GM12873 (cell line): ENCODE measurements at regions not wholly inside any gene's neighbourhood (a gene's known extent, or its start where the extent isn't known, plus 50 kb on each side); places are given as distances from the start of the nearest gene placed in this dataset.

Experiments used
- TF ChIP-seq, protein P1 (sequence below): IDR thresholded peaks from 2 replicates; pipeline ENCODE4 v1.5.1; 2012; ENCODE audit warnings: low read depth, mild to moderate bottlenecking, moderate library complexity, low read length, control low read depth; ENCODE audit not compliant: insufficient read depth; ENCODE audit errors: missing control alignments

DNA sequence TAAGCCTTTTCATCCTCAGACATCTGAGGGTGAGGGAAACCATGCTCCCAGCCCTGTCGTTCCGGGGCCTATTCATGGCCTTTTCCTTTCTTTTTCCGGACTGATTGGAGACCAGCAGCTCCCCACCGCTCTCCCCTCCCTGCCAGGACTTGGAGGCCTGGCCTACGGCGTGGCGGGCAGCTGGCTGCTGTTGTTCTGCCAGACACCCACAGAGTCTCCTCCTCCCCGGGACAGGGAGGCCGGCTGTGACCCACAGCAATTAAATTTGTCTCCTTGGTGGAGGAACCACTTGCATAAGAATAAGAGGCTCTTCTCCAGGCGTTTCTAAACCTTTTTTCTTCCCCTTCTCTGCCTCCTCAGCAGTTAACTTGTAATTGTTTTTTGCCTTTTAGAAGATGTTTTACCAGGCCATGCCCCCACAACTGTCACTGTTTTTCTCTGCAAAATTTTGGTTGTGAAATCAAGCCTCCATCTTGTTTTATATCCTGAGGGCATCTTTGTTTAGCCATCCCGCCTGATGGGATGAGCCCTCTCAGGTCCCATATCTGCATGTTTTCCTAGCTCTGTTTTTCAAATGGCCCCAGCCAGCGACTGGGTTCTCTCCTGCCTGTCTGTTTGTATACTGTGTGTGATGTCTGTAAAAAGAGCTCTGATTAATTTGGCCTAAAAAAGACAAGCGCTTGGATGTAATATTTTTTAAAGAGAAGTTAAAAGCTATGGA is 1060.0 kb upstream of the DDX18 start:
- TF ChIP-seq, protein P1, sequence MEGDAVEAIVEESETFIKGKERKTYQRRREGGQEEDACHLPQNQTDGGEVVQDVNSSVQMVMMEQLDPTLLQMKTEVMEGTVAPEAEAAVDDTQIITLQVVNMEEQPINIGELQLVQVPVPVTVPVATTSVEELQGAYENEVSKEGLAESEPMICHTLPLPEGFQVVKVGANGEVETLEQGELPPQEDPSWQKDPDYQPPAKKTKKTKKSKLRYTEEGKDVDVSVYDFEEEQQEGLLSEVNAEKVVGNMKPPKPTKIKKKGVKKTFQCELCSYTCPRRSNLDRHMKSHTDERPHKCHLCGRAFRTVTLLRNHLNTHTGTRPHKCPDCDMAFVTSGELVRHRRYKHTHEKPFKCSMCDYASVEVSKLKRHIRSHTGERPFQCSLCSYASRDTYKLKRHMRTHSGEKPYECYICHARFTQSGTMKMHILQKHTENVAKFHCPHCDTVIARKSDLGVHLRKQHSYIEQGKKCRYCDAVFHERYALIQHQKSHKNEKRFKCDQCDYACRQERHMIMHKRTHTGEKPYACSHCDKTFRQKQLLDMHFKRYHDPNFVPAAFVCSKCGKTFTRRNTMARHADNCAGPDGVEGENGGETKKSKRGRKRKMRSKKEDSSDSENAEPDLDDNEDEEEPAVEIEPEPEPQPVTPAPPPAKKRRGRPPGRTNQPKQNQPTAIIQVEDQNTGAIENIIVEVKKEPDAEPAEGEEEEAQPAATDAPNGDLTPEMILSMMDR, result no peak

DNA sequence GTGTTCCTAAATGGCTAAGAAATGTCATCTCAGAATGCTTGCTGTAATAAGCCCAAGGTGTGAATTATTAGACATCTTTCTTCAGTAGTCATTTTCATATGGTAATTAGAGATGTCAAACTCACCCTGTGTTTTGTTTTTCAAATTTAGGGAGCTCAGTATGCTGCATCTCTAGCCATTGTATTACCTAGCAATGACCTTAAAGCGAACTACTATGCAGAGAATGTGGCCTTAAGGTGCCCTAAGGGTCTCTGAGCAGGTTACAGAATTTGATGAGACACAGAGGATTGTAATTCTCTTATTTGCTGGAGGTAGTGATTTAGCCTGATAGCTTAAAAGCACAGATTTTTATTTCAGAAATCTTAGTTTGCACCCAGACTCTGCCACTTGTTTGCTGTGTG is 1052.6 kb upstream of the DDX18 start:
- TF ChIP-seq, protein P1, result no peak

DNA sequence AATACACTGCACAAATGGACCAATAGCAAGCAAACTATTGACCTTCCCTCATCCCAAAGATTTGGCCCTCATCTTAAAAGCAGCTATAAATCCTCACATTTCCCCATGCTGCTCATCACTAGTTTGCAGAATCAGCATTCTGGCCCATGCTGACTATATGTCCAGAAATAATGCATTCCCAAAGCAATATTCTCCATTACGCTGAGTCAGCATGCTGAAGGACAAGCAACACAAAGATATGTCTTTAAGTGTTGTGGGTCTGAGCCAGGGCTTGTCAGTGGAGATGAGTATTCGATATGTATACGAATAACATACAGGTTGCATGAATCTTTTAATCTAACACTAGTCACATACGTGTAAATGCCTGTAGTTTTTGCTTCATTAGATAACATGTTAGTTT is 1045.0 kb upstream of the DDX18 start:
- TF ChIP-seq, protein P1, result no peak

DNA sequence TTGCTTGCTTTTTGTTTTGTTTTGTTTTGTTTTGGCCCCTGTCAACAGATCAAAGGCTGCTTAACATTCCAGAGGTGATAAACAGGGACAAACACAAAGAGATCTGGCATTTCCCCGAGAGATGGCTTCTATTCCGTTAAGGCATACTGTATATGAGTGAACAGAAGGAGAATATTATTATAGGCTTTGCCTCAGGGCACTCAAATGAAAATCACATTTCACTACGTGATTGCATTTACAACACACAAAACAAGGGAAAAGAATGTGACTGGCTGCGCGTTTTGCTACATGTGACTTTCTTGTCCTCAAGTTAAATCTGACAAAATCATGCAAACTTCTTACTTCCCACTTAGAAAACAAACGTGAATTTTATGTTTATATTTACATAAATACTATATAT is 1037.9 kb upstream of the DDX18 start:
- TF ChIP-seq, protein P1, result no peak

DNA sequence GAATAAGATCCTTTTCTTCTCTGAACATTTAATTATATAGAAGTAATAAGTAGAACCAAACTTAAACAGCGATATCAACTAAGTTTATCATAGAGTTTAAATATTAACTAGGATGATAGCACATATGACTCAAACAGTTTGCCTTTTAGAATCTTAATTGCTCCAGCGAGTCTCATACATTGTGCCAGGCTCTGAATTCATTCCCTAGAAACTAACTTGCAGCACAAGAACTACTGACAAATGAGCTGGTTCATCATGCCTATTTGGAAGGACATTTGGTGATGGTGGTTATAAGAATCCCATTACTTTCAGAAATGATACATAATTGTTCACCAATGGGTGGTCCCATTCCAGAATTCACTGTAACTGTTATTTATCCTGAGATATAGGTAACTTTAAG is 1026.6 kb upstream of the DDX18 start:
- TF ChIP-seq, protein P1, result no peak

DNA sequence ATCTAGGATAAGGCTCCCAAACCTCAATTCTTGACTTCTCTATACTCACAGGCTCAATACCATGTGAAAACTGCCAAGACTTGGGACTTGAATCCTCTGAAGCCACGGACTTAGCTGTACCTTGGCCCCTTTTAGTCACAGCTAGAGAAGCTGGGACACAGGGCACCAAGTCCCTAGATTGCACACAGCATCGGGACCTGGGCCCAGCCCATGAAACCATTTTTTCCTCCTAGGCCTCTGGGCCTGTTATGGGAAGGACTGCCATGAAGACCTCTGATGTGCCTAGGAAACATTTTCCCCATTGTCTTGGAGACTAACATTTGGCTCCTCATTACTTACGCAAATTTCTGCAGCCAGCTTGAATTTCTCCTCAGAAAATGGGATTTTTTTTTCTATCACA is 1011.8 kb upstream of the DDX18 start:
- TF ChIP-seq, protein P1, result no peak

DNA sequence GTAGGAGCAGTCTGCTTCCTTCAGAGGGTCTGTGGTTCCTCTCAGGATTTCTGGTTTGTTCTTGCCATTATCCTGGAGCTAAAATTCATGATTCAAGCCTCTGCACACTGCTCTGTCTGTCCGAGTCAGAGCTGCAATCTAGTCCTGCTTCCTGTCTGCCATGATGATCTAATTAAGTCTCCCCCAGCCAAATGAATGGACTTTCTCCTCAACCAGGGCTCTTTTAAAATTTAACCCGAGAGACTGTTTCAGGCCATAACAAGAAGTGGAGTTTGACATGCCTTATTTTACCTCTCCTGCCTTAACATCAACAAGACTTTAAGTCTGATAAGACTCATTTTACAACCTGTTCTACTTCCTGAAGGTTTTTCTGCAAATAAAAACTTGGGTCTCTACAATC is 1009.6 kb upstream of the DDX18 start:
- TF ChIP-seq, protein P1, result no peak
